ENCODE measurements at regions not wholly inside any gene's neighbourhood (a gene's known extent, or its start where the extent isn't known, plus 50 kb on each side); places are given as distances from the start of the nearest gene placed in this dataset.

GRCh38 chr6:91276315-91276714, 689.4 kb upstream of the MAP3K7 start:
- DNase-seq (ENCODE audit: low spot score) = no peak
- Histone ChIP-seq H3K4me3 (no peak overlapping the region), H3K27ac (no peak overlapping the region)
- TF ChIP-seq CTCF (IDR thresholded peaks at IDR 0.05) = no peak

- no peak for TF ChIP-seq CTCF (IDR thresholded peaks at IDR 0.05)
- H3K27ac ChIP-seq = no peak overlapping the region
- DNase-seq (ENCODE audit: low spot score) = no peak
- no peak overlapping the region for H3K4me3 ChIP-seq
Observed at GRCh38 chr6:91273729-91274128, 686.9 kb upstream of the MAP3K7 start.

- DNase-seq (ENCODE audit: low spot score) = no peak
- TF ChIP-seq CTCF (IDR thresholded peaks at IDR 0.05) = no peak
- no peak overlapping the region for H3K4me3 ChIP-seq
- no peak overlapping the region for H3K27ac ChIP-seq
Observed at GRCh38 chr6:91271807-91272206, 684.9 kb upstream of the MAP3K7 start.

GRCh38 chr6:91268941-91269340, 682.1 kb upstream of the MAP3K7 start:
- no peak for DNase-seq (ENCODE audit: low spot score)
- no peak overlapping the region for H3K27ac ChIP-seq
- no peak for TF ChIP-seq CTCF (IDR thresholded peaks at IDR 0.05)

GRCh38 chr6:91267246-91267645, 680.4 kb upstream of the MAP3K7 start:
- TF ChIP-seq CTCF (IDR thresholded peaks at IDR 0.05) = no peak
- no peak overlapping the region for H3K4me3 ChIP-seq
- DNase-seq (ENCODE audit: low spot score) = no peak
- H3K27ac ChIP-seq = no peak overlapping the region

More at GRCh38 chr6:91268941-91269340, 682.1 kb upstream of the MAP3K7 start:
- H3K4me3 ChIP-seq = no peak overlapping the region

- Histone ChIP-seq H3K4me3 (no peak overlapping the region), H3K27ac (no peak overlapping the region)
- DNase-seq (ENCODE audit: low spot score) = no peak
- TF ChIP-seq CTCF (IDR thresholded peaks at IDR 0.05) = no peak
Observed at GRCh38 chr6:91266156-91266555, 679.3 kb upstream of the MAP3K7 start.

- TF ChIP-seq CTCF (IDR thresholded peaks at IDR 0.05) = no peak
- Histone ChIP-seq H3K4me3 (no peak overlapping the region), H3K27ac (no peak overlapping the region)
- no peak for DNase-seq (ENCODE audit: low spot score)
Observed at GRCh38 chr6:91243436-91243835, 656.6 kb upstream of the MAP3K7 start.
